Esophagus squamous epithelium (tissue), 5 donors: ENCODE measurements at regions not wholly inside any gene's neighbourhood (a gene's known extent, or its start where the extent isn't known, plus 50 kb on each side); places are given as distances from the start of the nearest gene placed in this dataset.
"Not testable (repeated sequence)": the region's sequence is repeated elsewhere in the genome, so short reads cannot be mapped to it uniquely, and the experiment has no call there.

Experiments
- DNase-seq: peaks from one replicate; lab custom pipeline; 2025; lab: John Stamatoyannopoulos, UW
- H3K27ac ChIP-seq, 4 donors: fragments of 200-600 bp; sonication (generic); one replicate each; pipeline ENCODE4 v1.5.1; 2016 to 2019; ENCODE audit warnings: mild to moderate bottlenecking in 1 of 4
- H3K27me3 ChIP-seq, 4 donors: fragments of 200-600 bp; sonication (generic); 1 replicate in 3 of 4; 2 replicates in 1 of 4; pipeline versions ENCODE4 v1.5.1 to v1.6.0; 2017 to 2021; ENCODE audit warnings: antibody characterized with exemption in 1 of 4
- H3K36me3 ChIP-seq, 3 donors: fragments of 200-600 bp; sonication (generic); one replicate each; pipeline ENCODE4 v1.5.1; 2016 to 2019
- H3K4me1 ChIP-seq, 3 donors: fragments of 200-600 bp; sonication (generic); one replicate each; pipeline ENCODE4 v1.5.1; 2017 to 2019
- H3K4me3 ChIP-seq, 4 donors: fragments of 200-600 bp; sonication (generic); 1 replicate in 3 of 4; 2 replicates in 1 of 4; pipeline ENCODE4 v1.5.1; 2016 to 2019; ENCODE audit warnings: mild to moderate bottlenecking in 2 of 4, moderate library complexity in 1 of 4
- H3K9me3 ChIP-seq, 3 donors: fragments of 200-600 bp; sonication (generic); one replicate each; pipeline ENCODE4 v1.5.1; 2016 to 2019
- POLR2A ChIP-seq, 4 donors: fragments of 450-650 bp; IDR thresholded peaks; one replicate each; pipeline ENCODE4 v1.6.1; 2017; ENCODE audit warnings: antibody characterized with exemption in 4 of 4, mild to moderate bottlenecking in 4 of 4, moderate library complexity in 3 of 4
- WGBS, 2 donors: methylation state at CpG; one replicate each; pipeline ENCODE4 v1.1.5; 2018; 5-methylcytosine and 5-hydroxymethylcytosine counted together
- intact Hi-C: fragments of 100-400 bp; cut with DNase I; formaldehyde crosslinking; loops from one replicate; pipeline ENCODE4 v1.15.0; 2022
- TF ChIP-seq, protein P1 (sequence below), 6 experiments: fragments of 450-650 bp in 4 of 6; fragments of 200-600 bp in 2 of 6; sonication (generic) in 2 of 6; IDR thresholded peaks; one replicate each; pipeline ENCODE4 v1.5.1; 2016 to 2019; ENCODE audit warnings: antibody characterized with exemption in 6 of 6, mild to moderate bottlenecking in 4 of 6, moderate library complexity in 4 of 6
- donor health status: DM: yes; HTN: yes; CAD: no.

DNA sequence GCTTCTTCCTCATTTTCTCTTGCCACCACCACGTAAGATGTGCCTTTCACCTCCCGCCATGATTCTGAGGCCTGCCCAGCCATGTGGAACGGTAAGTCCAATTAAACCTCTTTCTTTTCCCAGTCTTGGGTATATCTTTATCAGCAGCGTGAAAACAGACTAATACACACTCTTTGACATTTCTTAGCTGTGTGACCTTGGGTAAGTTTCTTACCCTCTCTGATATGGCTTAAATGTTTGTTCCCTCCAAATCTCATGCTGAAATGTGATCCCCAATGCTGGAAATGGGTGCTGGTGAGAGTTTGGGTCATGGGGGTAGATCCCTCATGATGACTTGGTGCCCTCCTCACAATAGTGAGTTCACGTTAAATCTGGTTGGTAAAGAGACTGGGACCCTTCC, 188.8 kb upstream of the IRX4 start:
- intact Hi-C loops = no loop called here

DNA sequence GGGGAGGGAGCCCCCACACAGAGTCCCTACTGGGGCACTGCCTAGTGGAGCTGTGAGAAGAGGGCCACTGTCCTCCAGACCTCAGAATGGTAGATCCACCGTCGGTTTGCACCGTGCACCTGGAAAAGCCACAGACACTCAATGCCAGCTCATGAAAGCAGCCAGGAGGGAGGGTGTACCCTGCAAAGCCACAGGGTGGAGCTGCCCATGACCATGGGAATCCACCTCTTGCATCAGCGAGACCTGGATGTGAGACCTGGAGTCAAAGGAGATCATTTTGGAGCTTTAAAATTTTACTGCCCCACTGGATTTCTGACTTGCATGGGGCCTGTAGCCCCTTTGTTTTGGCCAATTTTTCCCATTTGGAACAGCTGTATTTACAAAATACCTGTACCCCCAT, 188.1 kb upstream of the IRX4 start:
- WGBS, 2 donors = 41 to 70% methylated on average over 1 to 4 of the region's 4 CpGs
- TF ChIP-seq, protein P1, sequence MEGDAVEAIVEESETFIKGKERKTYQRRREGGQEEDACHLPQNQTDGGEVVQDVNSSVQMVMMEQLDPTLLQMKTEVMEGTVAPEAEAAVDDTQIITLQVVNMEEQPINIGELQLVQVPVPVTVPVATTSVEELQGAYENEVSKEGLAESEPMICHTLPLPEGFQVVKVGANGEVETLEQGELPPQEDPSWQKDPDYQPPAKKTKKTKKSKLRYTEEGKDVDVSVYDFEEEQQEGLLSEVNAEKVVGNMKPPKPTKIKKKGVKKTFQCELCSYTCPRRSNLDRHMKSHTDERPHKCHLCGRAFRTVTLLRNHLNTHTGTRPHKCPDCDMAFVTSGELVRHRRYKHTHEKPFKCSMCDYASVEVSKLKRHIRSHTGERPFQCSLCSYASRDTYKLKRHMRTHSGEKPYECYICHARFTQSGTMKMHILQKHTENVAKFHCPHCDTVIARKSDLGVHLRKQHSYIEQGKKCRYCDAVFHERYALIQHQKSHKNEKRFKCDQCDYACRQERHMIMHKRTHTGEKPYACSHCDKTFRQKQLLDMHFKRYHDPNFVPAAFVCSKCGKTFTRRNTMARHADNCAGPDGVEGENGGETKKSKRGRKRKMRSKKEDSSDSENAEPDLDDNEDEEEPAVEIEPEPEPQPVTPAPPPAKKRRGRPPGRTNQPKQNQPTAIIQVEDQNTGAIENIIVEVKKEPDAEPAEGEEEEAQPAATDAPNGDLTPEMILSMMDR (IDR thresholded peaks at IDR 0.05) = peak in 2 of 6 experiments; percentile 19 to 34
- H3K27ac ChIP-seq, H3K4me3 ChIP-seq, H3K4me1 ChIP-seq, H3K27me3 ChIP-seq, H3K36me3 ChIP-seq, intact Hi-C loops, H3K9me3 ChIP-seq, DNase-seq: not testable (repeated sequence)

More for the DNA sequence above, 188.8 kb upstream of the IRX4 start:
- no peaks in the 10 kb centered on the region for H3K9me3 ChIP-seq
- H3K36me3 ChIP-seq = no peaks in the 10 kb centered on the region
- H3K4me3 ChIP-seq = no peak overlapping the region
- peaks cover 0 to 6% (median 0%) of the 10 kb centered on the region in 4 donors for H3K27me3 ChIP-seq
- WGBS, 2 donors = 80 to 92% methylated on average over 5 of the region's 5 CpGs
- TF ChIP-seq POLR2A (IDR thresholded peaks at IDR 0.05) = no peak
- TF ChIP-seq, protein P1 (IDR thresholded peaks at IDR 0.05) = no peak
- no peak for DNase-seq
- no peaks in the 10 kb centered on the region for H3K4me1 ChIP-seq
- no peak overlapping the region for H3K27ac ChIP-seq

DNA sequence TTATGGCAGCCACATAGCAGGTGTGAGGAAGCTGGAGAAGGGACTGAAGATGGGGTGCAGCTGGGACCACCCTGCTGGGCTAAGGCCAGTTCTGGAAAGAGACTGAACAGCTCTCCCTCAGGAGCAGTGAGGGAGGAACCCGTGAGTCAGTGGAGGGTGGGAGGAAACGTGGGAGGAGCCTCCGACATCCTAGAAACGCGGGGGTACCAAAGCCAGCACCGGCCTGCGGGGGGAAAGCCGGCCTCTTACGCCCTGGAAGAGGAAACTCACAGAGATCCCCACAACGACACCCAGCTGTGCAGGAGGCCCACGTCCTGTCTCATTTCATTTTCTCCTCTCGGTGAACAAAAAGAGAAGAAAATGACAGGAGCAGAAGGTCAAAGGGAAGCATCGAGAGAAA, 185.8 kb upstream of the IRX4 start:
- 51 to 69% methylated on average over 8 to 13 of the region's 13 CpGs for WGBS, 2 donors
- intact Hi-C loops = no loop called here
- H3K9me3 ChIP-seq = no peaks in the 10 kb centered on the region
- H3K27ac ChIP-seq = no peak overlapping the region
- peaks cover 0 to 16% (median 0%) of the 10 kb centered on the region in 4 donors for H3K27me3 ChIP-seq
- no peak overlapping the region for H3K4me3 ChIP-seq
- H3K4me1 ChIP-seq = no peaks in the 10 kb centered on the region
- TF ChIP-seq, protein P1 (IDR thresholded peaks at IDR 0.05) = no peak
- H3K36me3 ChIP-seq = no peaks in the 10 kb centered on the region
- no peak for DNase-seq

DNA sequence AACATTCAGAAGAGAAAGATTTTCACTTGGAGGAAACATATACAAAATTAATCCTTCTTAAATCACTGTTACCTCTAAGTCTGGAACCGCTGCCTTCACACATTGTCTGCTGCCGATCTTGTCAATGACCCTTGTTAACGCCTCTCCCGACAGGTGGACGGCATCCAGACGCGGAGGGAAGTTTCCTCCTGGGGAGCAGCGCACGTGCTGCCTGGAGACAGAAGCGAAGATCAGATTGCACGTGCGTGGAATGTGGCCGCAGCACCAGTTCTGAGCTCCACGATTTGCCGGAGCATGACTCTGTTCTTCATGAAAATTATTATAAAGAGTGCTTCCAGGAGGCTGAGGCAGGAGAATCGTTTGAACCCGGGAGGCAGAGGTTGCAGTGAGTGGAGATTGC, 183.6 kb upstream of the IRX4 start:
- Histone ChIP-seq H3K9me3 (no peaks in the 10 kb centered on the region), H3K4me3 (no peak overlapping the region), H3K4me1 (no peaks in the 10 kb centered on the region), H3K27me3 (peaks cover 0 to 16% (median 0%) of the 10 kb centered on the region in 4 donors), H3K27ac (no peak overlapping the region), H3K36me3 (no peaks in the 10 kb centered on the region)
- TF ChIP-seq, protein P1 (IDR thresholded peaks at IDR 0.05) = no peak
- TF ChIP-seq POLR2A (IDR thresholded peaks at IDR 0.05) = no peak
- 68 to 72% methylated on average over 15 to 17 of the region's 17 CpGs for WGBS, 2 donors
- DNase-seq = no peak
- intact Hi-C loops = no loop called here

DNA sequence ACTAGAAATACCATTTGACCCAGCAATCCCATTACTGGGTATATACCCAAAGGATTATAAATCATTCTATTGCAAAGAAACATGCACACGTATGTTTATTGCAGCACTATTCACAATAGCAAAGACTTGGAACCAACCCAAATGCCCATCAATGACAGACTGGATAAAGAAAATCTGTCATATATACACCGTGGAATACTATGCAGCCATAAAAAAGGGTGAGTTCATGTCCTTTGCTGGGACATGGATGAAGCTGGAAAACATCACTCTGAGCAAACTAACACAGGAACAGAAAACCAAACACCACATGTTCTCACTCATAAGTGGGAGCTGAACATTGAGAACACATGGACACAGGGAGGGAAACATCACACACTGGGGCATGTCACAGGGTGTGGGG, 180.7 kb upstream of the IRX4 start:
- intact Hi-C loops, H3K36me3 ChIP-seq, DNase-seq, H3K27ac ChIP-seq, H3K4me1 ChIP-seq, H3K4me3 ChIP-seq, H3K9me3 ChIP-seq: not testable (repeated sequence)
- 64 to 67% methylated on average over 2 of the region's 2 CpGs for WGBS, 2 donors
- peaks cover 0 to 14% (median 0%) of the 10 kb centered on the region in 4 donors for H3K27me3 ChIP-seq

DNA sequence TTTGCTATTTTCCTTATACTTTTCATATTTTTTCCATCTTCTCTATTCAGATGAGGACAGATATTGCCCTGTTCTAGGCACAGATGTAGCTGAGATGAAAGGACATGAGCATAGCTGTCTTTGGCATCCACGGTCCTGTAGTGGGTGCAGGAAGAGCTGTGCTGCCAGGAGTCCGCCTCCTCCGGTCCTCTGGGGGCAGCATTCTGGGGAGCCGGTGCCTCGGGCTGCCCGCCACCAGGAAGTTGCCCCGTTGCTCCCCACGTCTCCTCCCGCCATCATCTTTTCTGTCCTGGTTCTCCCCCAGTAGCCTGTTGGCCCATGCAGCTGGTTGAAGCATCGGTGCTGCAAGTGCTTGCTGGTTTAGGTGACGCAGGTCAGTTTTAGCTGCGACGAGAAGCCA, 170.0 kb upstream of the IRX4 start:
- no peak overlapping the region for H3K4me3 ChIP-seq
- no peaks in the 10 kb centered on the region for H3K27me3 ChIP-seq
- no peak for DNase-seq
- intact Hi-C loops = no loop called here
- TF ChIP-seq, protein P1 (IDR thresholded peaks at IDR 0.05) = no peak
- no peak for TF ChIP-seq POLR2A (IDR thresholded peaks at IDR 0.05)
- no peaks in the 10 kb centered on the region for H3K9me3 ChIP-seq
- 86 to 90% methylated on average over 7 to 9 of the region's 13 CpGs for WGBS, 2 donors
- no peak overlapping the region for H3K27ac ChIP-seq
- H3K36me3 ChIP-seq = no peaks in the 10 kb centered on the region
- no peaks in the 10 kb centered on the region for H3K4me1 ChIP-seq
